COLO668 (cell line): ENCODE measurements at regions not wholly inside any gene's neighbourhood (a gene's known extent, or its start where the extent isn't known, plus 50 kb on each side); places are given as distances from the start of the nearest gene placed in this dataset.

Experiments used
- DNase-seq: peaks from one replicate; lab custom pipeline; 2025; ENCODE audit not compliant: unreplicated experiment; lab: John Stamatoyannopoulos, UW

DNA sequence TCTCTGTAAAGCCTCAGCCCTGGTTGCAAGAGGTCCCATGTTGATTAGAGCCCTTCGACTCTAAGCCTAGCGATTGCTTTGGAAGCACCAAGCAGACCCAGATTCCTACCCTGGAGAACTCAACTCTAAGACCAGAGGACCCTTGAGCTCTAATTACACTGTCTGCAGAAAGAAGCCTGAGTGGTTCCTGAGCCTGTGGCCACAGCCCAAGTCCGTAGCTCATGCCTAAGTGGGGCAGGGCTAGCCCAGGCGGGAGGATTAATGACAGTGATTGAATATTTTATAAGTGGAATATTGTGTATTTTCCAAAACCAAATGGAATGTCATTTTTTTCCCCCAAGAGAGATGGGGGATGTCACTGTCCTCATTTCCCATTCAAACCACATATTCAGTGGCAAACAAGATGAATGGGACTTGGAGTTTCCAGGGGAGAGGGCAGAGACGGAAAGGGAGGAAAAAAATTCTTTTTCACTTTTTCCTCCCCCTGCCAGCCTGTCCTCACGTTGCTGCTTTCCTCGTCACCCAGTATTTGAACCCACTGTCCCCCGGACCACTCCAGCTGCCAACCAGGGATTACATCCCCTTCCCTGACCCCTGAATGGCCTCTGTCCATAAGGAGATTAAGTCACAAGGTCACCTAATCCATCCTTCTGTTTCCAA is 79.6 kb upstream of the CTTNBP2NL start:
- DNase-seq: no peak

DNA sequence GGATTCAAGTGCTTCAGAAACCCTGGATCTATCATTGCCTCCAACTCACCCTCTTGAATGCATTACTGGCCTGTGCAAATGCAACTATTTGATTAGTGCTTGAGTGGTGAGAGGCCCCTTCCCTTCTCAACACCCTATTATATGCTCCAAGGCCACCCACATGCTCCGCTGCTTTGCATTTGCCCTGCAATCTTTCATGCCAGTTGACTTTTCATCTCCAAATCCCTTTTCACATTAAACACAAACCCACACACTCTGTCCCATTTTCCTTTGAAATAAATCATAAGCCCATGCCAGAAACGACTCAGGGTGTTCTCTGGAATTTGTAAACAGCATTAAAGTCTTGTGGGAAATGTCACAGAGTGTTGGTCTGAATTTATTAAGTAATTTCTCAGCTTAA is 78.9 kb upstream of the CTTNBP2NL start:
- DNase-seq: no peak

DNA sequence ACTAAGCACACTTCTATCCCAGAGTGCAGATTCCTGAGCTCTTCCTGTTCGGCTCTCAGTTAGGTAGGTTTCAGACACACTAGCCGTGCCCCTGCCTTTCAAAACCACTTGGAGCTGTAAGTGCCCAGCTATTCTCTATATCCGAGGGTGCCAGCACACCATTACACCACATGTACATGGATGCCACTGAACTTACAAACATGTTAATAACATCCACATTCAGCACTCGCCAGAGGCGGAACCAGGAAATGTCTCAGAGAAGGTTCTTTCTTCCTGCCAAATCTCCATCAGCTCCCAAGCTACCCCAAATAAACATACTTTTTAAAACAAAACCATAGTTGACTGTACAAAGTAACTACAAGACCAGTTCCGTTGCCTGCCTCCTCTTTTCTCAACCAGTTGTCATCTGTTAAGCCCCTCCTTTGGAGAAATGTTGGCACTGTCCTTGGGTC is 78.4 kb upstream of the CTTNBP2NL start:
- DNase-seq: no peak

DNA sequence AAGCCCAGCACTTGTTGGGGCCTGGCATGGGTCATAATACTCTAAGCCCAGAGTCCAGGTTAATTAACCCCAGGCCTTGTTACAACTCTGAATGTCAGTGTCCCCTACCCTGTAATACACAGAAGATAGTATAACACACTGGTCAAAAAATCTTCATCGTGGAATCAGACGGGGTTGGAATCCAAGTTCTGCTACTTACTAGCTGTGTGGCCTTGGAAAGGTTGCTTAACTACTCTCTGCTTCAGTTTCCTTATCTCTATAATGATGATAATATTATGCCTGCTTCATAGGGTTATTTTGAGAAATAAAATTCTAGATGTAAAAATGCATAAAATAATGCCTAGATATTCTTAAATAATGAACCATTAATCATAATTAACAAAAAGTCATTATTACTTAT is 77.8 kb upstream of the CTTNBP2NL start:
- DNase-seq: no peak

DNA sequence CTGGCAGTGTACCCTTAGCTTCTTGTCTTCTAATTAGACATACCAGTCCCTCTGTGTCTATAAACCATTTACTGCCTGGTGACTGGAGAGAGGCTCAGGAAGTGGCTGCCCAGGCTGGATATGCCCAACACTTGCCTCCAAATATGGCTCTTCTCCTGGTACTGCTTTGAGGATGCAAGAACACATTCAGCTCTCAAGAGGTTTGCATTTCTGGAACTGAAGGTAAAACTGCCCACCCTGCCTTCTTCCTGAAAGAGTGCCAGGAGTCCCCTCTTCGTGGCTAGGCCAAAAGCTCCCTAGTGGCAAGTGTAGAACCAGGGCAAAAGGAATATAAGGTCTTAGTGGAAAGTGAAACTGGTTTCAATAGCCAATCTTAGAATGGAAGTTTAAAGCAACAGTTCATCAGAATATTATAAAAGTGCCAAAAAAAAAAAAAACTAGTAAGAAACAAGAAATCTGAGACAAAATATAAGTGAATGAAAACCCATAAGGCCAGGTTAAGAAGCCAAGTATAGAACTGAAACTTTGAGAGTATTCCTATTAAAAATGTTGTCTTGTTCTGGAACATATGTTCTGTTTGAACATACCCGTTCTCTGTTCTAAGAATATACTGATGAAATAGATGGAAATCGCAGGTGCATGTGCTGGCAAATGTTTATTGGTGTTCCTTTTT is 77.2 kb upstream of the CTTNBP2NL start:
- DNase-seq: no peak

DNA sequence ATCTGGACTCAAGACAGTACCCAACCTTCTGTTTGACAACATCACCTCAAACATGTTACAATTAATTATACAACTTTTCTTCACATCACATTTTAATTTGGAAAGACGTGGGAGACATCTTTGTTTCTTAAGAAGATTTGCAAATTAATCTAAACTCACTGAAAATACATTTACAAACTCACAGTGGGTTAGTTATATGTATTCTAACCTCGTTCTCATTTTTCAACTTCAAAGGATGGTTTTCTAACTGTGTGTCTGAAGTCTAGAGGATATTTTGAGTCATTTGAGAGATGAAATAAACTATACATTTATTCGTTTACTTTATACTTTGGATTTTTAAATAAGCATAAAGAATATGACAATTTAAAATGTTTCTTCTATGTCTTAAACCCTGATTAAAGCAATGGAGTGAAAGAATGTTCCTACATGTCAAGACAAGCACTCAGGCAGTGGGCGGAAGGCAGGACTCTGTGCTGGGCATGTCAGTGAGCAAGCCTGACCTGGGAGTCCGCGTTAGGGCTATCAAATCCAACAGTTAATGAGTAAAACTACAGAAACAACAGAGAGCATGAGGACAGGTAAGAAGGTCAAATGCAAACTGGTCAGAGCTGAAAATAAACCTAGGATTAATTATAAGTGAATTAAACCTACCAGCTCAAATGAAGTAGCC is 76.5 kb upstream of the CTTNBP2NL start:
- no peak for DNase-seq

DNA sequence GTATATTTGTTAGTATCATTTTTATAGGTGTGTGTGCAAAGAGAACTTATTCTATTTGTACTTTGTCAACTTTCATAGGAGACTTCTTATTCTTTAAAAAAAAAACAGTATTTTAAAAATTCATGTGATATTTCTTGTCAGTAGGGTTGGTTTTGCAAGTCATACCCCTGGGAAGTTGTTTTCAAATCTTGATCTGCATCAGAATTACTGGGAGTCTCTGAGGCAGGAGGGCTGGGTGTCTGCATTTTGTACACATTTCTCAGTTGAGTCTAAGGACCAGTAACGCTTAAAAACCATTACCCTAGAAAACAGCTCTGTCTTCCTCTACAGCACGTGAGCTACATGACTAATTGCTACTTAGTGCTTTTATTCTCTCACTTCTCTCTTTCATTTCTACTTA is 76.0 kb upstream of the CTTNBP2NL start:
- DNase-seq: no peak

DNA sequence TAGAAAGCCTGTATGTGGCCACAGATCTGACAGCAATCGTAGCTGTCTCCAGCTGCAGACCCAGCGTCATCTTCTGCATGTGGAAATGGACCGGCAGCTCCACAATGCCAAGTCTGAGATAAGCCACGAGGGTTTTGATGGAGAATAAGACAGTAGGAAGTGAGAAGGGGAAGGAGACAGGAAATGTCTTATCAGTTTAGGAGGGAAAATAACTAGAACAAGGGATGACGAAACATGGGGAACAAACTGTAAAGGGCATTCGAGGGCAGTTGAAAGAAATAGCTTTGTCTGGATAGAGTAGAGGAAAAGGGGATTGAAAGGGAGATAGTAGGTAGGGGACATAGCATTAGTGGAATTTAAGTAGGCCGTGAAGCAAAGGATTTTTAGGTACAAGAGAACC is 74.0 kb upstream of the CTTNBP2NL start:
- DNase-seq: no peak

DNA sequence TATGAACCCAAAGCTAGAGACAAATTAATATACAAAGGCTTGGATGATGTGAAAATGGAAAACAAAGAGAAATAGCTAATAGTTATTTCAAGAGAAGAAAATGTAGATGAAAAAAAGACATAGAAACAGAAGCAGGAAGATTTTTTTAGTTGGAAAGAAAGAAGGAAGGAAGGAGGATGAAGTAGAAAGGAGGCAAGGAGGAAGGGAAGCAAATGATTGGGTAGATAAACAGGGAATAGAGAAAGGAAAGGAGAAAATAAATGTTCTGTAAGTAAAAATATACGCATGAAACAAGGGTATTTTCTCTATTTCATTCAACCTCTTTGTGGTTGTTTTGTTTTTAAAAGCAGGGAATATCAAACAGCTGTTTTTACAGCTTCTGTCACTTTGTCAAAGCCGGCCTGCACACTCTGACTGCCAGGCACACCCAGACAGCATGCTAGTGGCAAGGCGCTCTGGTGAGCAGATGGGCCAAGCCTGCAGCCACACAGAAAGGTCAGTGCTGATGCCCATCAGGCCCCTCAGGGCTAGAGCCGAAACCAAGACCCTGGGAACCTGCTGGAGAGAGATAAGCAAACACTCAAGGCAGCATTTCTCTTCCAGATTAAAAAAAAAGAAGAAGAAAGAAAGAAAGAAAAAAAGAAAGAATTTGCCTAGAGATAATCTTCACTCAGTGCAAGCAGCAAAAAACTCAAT is 72.9 kb upstream of the CTTNBP2NL start:
- DNase-seq: no peak

DNA sequence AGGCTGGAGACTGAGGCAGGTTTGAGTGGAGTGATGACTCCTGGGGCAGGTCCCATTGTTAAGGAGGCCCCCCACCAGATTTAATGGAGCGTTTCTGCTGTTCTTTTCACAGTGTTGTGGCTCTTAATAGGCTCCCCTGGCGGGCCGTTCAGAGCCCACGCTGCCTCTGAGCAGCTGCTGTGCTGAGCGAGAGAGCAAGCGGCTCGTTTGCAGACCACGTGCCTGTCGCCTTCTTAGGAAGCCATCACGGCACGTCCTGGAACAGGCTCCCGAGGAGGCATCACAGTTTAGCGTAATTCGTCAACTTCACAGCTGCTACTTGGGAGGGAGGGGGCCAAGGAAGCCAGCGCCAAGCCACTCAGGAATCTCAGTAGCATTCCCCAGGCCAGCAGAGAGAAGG is 70.5 kb upstream of the CTTNBP2NL start:
- no peak for DNase-seq

DNA sequence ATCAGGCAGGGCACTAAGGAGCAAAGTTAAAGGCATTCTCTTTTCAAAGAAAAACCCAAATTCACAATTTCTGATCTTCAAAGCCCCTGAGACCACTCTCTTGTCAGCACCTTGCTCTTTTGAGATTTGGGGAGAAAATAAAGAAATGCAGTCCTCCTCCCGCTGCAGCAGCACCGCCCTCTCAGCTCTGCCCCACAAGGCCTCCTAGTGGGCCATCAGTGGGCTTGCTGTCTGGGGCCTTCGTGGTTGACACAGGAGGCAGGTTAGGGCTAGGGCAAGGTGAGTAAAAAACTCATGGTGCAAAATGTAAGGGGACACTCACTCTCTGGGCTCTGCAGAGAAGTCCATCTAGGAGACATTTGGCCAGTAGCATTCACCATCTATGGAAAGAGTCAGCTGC is 67.4 kb upstream of the CTTNBP2NL start:
- DNase-seq: no peak

DNA sequence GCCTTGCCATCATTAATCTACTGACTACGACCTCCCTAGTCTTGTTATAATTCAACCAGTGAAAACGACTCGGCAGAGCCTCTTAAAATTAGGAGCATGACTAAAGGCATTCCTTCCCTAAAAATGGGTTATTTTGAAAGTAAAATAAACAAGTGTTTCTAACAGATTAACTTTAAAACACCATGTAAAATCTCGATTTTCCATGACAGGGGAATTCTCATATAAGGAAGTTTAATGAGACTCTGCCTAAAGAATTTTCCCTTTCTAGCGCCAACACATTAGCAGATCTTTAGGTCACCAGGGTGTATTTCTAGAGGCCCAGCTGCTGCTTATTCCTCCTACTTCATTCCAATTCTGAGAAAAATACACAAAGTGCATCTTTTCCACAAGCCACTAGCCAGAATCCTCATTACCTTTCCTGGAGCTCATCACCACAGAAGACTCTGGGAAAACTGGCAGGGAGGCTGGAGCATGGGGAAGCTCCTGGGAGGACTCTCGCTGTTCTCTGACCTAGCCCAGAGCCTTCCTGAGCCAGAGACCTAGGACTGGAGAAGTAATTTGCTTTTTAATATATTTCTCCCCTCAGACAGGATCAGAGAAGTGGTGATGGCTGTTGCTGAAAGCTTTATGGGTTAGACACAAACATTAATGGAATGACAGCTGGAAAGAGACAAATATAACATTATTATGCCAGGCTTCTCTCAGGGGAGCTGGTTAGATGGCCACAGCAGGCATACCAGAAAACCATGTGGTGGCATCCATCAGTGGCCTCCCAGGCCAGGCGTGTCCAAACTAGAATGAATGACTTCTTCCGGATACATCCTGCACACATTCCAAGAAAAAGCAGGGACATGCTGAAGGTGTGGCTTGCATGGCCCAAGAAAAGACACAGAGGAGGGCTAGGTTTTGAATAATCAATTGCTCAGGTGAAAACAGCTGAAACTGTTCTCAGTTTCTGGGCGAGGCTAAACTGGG is 63.6 kb upstream of the CTTNBP2NL start:
- DNase-seq: no peak

DNA sequence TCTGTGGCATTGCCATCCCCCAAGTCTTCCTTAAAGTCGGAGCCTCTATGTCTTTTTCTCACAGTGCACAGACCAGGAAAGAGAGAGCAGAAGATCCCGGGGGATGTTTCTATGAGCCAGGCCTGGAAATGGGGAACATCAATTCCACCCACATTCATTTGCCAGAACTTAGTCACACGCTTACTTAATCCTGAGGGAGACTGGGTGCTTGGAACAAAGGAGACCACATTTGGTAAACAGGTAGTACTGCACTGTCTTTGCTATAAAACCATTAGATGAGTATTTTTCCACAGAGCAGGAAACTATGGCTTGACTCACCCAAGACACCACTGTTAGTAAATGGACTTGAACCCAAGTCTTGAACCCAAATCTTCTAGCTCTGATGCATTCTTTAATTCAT is 60.7 kb upstream of the CTTNBP2NL start:
- DNase-seq: no peak

DNA sequence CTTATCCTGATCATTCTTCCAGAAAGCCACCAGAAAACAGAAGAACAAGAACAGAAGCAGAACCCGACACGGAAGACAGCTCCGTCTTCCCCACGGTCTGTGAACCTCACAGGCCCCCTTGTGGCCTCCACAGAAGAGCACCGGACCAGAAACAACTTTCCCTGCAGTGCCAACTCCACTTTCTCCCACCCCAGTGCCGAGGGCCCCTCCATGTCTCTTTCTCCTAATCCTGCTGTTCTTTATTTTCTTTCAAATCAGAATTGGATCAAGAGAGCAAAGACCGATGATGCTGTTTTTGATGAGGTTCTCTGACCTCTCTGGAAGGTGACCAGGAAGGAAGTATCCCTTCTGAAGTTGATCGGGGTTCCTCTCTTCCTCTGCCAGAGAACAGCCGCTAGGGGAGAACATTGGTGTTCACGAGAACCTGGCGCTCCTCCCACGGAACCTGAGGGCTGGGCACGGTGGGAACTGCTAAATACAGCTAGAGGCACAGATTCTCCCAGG is 58.9 kb upstream of the CTTNBP2NL start:
- DNase-seq: peak; percentile 40

DNA sequence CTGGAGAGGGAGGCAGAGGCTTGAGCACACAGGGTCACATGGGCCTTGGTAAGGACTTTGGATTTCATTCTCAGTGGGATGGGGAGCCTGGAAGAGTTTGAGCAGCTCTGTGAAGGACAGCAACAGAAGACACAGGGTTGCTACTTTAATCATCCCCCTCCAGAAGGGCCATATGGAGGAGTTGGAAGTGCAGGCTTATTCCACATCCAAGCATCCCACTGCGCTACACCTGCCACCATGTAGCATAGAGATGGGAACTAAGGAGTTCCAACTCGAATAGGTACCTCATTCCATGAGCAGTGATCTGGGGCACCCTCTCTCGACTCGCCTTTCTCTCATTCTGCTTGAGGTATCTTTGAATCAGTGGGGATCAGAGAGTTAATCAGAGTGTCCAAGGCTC is 54.0 kb upstream of the CTTNBP2NL start:
- DNase-seq: no peak

DNA sequence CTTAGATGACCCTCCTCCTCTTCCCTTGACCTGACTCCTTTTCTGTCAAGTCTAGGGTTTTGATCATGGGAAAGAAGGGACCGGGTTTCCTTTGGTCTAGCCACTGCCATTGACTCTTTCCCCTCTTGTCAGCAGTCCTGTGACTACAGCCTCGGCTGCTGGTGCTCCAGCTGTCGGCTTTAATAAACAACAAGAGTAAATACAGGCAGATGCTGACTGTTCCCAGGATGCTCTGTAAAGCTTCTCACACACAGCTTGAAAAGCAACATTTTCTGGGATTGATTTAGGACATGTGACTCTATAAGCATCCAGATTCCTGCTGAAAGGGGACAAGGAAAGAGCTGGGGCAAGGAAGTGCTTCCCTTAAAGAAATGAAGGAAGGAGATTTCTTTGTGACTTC is 53.5 kb upstream of the CTTNBP2NL start:
- DNase-seq: peak; percentile 38

DNA sequence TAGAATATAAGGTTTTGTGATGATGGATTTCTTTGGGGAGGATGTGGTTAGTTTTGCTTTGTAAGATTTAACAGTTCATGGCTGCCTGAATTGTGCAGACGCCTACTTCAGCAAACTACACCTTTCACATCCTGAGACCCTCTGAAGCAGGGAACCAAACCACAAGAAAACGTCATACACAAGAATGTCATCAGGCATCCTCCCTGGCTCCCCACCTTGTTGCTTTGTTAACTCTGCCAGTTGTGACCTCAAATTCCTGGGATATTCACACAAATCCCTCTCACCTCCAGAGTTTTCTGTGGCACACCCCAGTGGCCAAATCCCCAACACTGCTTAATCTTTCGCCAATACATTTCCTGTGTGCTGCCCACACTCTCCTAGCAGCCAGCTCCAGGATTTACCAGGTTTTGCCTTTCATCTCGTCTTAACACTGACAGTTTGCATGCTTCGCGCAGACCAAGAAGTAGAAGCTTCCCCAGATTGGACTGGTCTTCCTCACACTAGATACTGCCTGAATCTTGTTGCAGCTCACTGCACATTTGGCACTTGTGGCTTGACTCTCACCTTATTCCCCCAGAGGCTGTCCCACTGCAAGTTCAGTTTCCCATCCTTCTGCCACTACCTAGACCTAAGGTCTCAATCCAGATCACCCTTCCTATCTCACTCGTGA is 51.1 kb upstream of the CTTNBP2NL start:
- no peak for DNase-seq
